Peyer's patch (tissue), 4 donors: ENCODE measurements at regions not wholly inside any gene's neighbourhood (a gene's known extent, or its start where the extent isn't known, plus 50 kb on each side); places are given as distances from the start of the nearest gene placed in this dataset.

ENCODE experiments used
- POLR2A ChIP-seq, 2 donors: fragments of 450-650 bp; IDR thresholded peaks; one replicate each; pipeline ENCODE4 v1.5.1; 2017; ENCODE audit warnings: antibody characterized with exemption in 2 of 2, mild to moderate bottlenecking in 2 of 2, moderate library complexity in 2 of 2
- TF ChIP-seq, protein P1 (sequence below), 6 experiments: fragments of 450-650 bp in 4 of 6; fragments of 200-600 bp in 2 of 6; sonication (generic) in 1 of 6; IDR thresholded peaks; one replicate each; pipeline ENCODE4 v1.5.1; 2017 to 2019; ENCODE audit warnings: antibody characterized with exemption in 6 of 6, mild to moderate bottlenecking in 3 of 6, moderate library complexity in 1 of 6

DNA sequence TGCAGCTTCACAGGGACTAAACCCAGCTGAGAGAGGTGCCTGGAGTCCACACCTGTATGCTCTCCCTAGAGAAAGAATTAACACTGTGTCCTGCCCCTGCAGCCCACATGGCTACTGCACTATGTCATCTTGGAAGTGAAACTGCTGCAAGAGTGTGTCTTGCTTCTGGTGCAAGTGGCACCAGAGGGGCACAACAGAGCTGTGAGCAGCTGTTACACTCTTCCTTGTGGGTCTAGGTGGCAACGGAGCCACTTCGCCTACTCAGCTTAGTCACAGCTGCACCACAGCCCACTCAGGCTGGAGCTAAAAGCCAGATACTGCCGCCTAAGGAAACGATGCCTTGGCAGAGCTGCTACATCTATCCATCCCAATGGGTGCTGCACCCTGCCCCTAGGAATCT, 391.4 kb downstream of the COL12A1 start:
- TF ChIP-seq, protein P1, sequence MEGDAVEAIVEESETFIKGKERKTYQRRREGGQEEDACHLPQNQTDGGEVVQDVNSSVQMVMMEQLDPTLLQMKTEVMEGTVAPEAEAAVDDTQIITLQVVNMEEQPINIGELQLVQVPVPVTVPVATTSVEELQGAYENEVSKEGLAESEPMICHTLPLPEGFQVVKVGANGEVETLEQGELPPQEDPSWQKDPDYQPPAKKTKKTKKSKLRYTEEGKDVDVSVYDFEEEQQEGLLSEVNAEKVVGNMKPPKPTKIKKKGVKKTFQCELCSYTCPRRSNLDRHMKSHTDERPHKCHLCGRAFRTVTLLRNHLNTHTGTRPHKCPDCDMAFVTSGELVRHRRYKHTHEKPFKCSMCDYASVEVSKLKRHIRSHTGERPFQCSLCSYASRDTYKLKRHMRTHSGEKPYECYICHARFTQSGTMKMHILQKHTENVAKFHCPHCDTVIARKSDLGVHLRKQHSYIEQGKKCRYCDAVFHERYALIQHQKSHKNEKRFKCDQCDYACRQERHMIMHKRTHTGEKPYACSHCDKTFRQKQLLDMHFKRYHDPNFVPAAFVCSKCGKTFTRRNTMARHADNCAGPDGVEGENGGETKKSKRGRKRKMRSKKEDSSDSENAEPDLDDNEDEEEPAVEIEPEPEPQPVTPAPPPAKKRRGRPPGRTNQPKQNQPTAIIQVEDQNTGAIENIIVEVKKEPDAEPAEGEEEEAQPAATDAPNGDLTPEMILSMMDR (IDR thresholded peaks at IDR 0.05): no peak
- no peak for TF ChIP-seq POLR2A (IDR thresholded peaks at IDR 0.05)
